ENCODE measurements at regions not wholly inside any gene's neighbourhood (a gene's known extent, or its start where the extent isn't known, plus 50 kb on each side); places are given as distances from the start of the nearest gene placed in this dataset.

DNA sequence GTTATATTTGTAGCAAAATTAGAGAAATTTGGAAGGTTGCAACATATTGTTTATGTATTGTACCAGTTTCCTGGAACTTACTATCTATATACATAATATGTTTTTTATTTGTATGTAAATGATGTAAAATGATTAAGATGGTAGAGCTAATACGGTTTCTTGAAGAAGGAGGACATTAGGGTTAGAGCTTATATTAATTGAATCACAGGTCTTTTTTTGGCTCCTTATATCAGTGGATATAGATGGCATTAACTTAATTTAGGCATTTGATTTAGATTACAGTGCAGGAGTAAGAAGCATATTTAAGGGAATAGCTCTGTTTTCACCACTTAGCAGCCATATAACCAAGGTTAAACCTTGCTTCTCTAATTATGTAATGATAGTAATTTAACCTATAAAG lies 357.7 kb downstream of the USP25 start:
- 81 to 91% methylated on average over 1 of the region's 1 CpG for WGBS, 2 donors

DNA sequence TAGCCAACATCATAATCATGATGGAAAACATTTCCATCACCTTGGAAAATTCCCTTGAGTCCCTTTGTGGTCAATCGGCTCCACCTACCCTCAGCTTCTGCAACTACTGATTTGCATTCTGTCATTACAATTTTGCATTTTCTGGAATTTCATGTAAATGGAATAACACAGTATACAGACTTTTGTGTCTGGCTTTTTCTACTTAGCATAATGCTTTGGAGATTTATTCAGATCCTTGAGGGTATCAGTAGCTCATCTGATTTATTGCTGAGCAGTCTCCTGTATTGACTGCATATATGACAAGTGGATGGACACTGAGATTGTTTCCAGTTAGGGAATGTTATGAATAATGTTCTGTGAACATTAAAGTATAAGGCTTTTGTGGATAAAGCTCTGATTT lies 358.3 kb downstream of the USP25 start:
- Histone ChIP-seq H3K27ac (ENCODE audit: low read depth in 1 of 2, low read length in 1 of 2) (no peak overlapping the region), H3K4me1 (ENCODE audit: control insufficient read depth in 5 of 5, insufficient read depth in 5 of 5, low read length in 5 of 5) (no peaks in the 10 kb centered on the region), H3K4me3 (no peak overlapping the region), H3K9ac (ENCODE audit: insufficient read depth in 1 of 2, low read length in 2 of 2) (no peak overlapping the region), H3K9me3 (ENCODE audit: control insufficient read depth in 4 of 4, insufficient read depth in 3 of 4, low read length in 3 of 4) (no peaks in the 10 kb centered on the region), H3K36me3 (ENCODE audit: control insufficient read depth in 4 of 4, insufficient read depth in 4 of 4, low read length in 4 of 4) (no peaks in the 10 kb centered on the region), H3K27me3 (ENCODE audit: control insufficient read depth in 3 of 3, insufficient read depth in 3 of 3, low read length in 2 of 3) (no peaks in the 10 kb centered on the region)
- ATAC-seq (ENCODE audit: insufficient read depth, low FRiP score): no peak
- TF ChIP-seq, protein P1, sequence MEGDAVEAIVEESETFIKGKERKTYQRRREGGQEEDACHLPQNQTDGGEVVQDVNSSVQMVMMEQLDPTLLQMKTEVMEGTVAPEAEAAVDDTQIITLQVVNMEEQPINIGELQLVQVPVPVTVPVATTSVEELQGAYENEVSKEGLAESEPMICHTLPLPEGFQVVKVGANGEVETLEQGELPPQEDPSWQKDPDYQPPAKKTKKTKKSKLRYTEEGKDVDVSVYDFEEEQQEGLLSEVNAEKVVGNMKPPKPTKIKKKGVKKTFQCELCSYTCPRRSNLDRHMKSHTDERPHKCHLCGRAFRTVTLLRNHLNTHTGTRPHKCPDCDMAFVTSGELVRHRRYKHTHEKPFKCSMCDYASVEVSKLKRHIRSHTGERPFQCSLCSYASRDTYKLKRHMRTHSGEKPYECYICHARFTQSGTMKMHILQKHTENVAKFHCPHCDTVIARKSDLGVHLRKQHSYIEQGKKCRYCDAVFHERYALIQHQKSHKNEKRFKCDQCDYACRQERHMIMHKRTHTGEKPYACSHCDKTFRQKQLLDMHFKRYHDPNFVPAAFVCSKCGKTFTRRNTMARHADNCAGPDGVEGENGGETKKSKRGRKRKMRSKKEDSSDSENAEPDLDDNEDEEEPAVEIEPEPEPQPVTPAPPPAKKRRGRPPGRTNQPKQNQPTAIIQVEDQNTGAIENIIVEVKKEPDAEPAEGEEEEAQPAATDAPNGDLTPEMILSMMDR (IDR thresholded peaks at IDR 0.05; ENCODE audit: control extremely low read depth, extremely low read depth): no peak
- WGBS, 2 donors: 90 to 92% methylated on average over 1 of the region's 1 CpG
- no peak for DNase-seq

More for the DNA sequence above, 357.7 kb downstream of the USP25 start:
- H3K27me3 ChIP-seq (ENCODE audit: control insufficient read depth in 3 of 3, insufficient read depth in 3 of 3, low read length in 2 of 3): no peaks in the 10 kb centered on the region
- H3K36me3 ChIP-seq (ENCODE audit: control insufficient read depth in 4 of 4, insufficient read depth in 4 of 4, low read length in 4 of 4): no peaks in the 10 kb centered on the region
- H3K9me3 ChIP-seq (ENCODE audit: control insufficient read depth in 4 of 4, insufficient read depth in 3 of 4, low read length in 3 of 4): no peaks in the 10 kb centered on the region
- TF ChIP-seq, protein P1 (IDR thresholded peaks at IDR 0.05; ENCODE audit: control extremely low read depth, extremely low read depth): no peak
- no peak for DNase-seq
- H3K27ac ChIP-seq (ENCODE audit: low read depth in 1 of 2, low read length in 1 of 2): no peak overlapping the region
- no peak overlapping the region for H3K4me3 ChIP-seq
- no peaks in the 10 kb centered on the region for H3K4me1 ChIP-seq (ENCODE audit: control insufficient read depth in 5 of 5, insufficient read depth in 5 of 5, low read length in 5 of 5)
- H3K9ac ChIP-seq (ENCODE audit: insufficient read depth in 1 of 2, low read length in 2 of 2): no peak overlapping the region
- ATAC-seq (ENCODE audit: insufficient read depth, low FRiP score): no peak

DNA sequence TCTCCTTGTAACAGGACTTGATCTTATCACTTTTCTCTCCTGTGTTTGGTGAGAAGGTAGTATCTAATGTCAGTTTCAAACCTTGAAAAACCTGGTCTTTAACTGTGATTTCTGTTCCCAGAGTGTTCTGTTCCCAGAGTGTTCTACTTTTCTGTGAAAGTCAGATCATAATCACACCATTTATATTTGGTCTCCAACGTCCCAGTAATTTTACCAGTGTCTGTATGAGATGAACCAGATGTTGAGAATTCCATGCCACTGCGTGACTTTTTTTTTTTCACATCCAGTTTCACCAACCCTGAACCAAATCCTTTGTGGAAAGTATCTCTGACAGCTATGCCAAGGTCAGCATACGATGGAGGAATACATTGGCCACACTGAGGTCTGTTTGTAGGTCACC lies 365.2 kb downstream of the USP25 start:
- TF ChIP-seq, protein P1 (IDR thresholded peaks at IDR 0.05; ENCODE audit: control extremely low read depth, extremely low read depth): no peak
- Histone ChIP-seq H3K9ac (ENCODE audit: insufficient read depth in 1 of 2, low read length in 2 of 2) (no peak overlapping the region), H3K4me3 (no peak overlapping the region), H3K9me3 (ENCODE audit: control insufficient read depth in 4 of 4, insufficient read depth in 3 of 4, low read length in 3 of 4) (no peaks in the 10 kb centered on the region), H3K4me1 (ENCODE audit: control insufficient read depth in 5 of 5, insufficient read depth in 5 of 5, low read length in 5 of 5) (no peaks in the 10 kb centered on the region), H3K27me3 (ENCODE audit: control insufficient read depth in 3 of 3, insufficient read depth in 3 of 3, low read length in 2 of 3) (no peaks in the 10 kb centered on the region), H3K36me3 (ENCODE audit: control insufficient read depth in 4 of 4, insufficient read depth in 4 of 4, low read length in 4 of 4) (no peaks in the 10 kb centered on the region), H3K27ac (ENCODE audit: low read depth in 1 of 2, low read length in 1 of 2) (no peak overlapping the region)
- DNase-seq: no peak
- 68 to 84% methylated on average over 3 of the region's 3 CpGs for WGBS, 2 donors
- ATAC-seq (ENCODE audit: insufficient read depth, low FRiP score): no peak

DNA sequence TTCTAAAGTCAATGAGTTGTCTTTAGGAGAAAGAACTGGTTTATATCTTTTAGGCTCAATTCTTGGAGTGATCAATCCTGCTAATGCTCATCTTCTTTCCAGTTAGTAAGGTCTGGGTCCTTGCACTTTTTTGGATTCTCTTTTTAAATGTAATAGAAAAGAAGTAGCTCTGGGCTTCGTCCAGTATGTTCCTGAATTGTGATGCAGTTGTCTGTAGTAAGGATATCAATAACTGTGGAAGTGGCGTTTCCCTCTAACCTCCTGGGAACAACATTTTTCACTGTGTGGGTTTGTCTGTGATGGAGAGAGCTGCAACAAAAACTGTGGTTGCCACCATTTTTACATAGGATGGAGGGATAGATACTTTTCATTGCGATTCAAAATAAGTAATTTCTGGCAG lies 367.2 kb downstream of the USP25 start:
- 84 to 90% methylated on average over 3 of the region's 3 CpGs for WGBS, 2 donors

More for the DNA sequence above, 367.2 kb downstream of the USP25 start:
- Histone ChIP-seq H3K27ac (ENCODE audit: low read depth in 1 of 2, low read length in 1 of 2) (no peak overlapping the region), H3K36me3 (ENCODE audit: control insufficient read depth in 4 of 4, insufficient read depth in 4 of 4, low read length in 4 of 4) (no peaks in the 10 kb centered on the region), H3K9ac (ENCODE audit: insufficient read depth in 1 of 2, low read length in 2 of 2) (no peak overlapping the region), H3K4me3 (no peak overlapping the region), H3K9me3 (ENCODE audit: control insufficient read depth in 4 of 4, insufficient read depth in 3 of 4, low read length in 3 of 4) (no peaks in the 10 kb centered on the region), H3K27me3 (ENCODE audit: control insufficient read depth in 3 of 3, insufficient read depth in 3 of 3, low read length in 2 of 3) (no peaks in the 10 kb centered on the region), H3K4me1 (ENCODE audit: control insufficient read depth in 5 of 5, insufficient read depth in 5 of 5, low read length in 5 of 5) (no peaks in the 10 kb centered on the region)
- no peak for DNase-seq
- TF ChIP-seq, protein P1 (IDR thresholded peaks at IDR 0.05; ENCODE audit: control extremely low read depth, extremely low read depth): no peak
- no peak for ATAC-seq (ENCODE audit: insufficient read depth, low FRiP score)

All from lung (tissue), 11 donors.